Tibial artery (tissue), 4 donors: ENCODE measurements at regions not wholly inside any gene's neighbourhood (a gene's known extent, or its start where the extent isn't known, plus 50 kb on each side); places are given as distances from the start of the nearest gene placed in this dataset.
"Not testable (repeated sequence)": the region's sequence is repeated elsewhere in the genome, so short reads cannot be mapped to it uniquely, and the experiment has no call there.

Experiments
- DNase-seq, 2 donors: peaks; one replicate each; pipeline ENCODE4 v3.0.0-alpha.2; 2019
- H3K27ac ChIP-seq, 2 donors: fragments of 200-600 bp; sonication (generic) in 1 of 2; 1 replicate in 1 of 2; 2 replicates in 1 of 2; pipeline ENCODE4 v1.5.1; 2018 to 2019; ENCODE audit warnings: mild to moderate bottlenecking in 1 of 2
- H3K27me3 ChIP-seq, 2 donors: fragments of 200-600 bp; sonication (generic) in 1 of 2; one replicate each; pipeline versions ENCODE4 v1.5.1 to v1.6.0; 2016 to 2019
- H3K36me3 ChIP-seq, 3 donors: fragments of 200-600 bp; sonication (generic) in 2 of 3; one replicate each; pipeline ENCODE4 v1.5.1; 2016 to 2019; ENCODE audit warnings: mild to moderate bottlenecking in 2 of 3
- H3K4me1 ChIP-seq, 4 donors: fragments of 200-600 bp; sonication (generic) in 2 of 4; 1 replicate in 3 of 4; 2 replicates in 1 of 4; pipeline ENCODE4 v1.5.1; 2016 to 2019
- H3K4me3 ChIP-seq, 2 donors: fragments of 200-600 bp; sonication (generic) in 1 of 2; 1 replicate in 1 of 2; 2 replicates in 1 of 2; pipeline ENCODE4 v1.5.1; 2018 to 2019; ENCODE audit warnings: mild to moderate bottlenecking in 2 of 2
- H3K9me3 ChIP-seq, 3 donors: fragments of 200-600 bp; sonication (generic) in 1 of 3; one replicate each; pipeline ENCODE4 v1.5.1; 2016 to 2019
- intact Hi-C: fragments of 100-400 bp; cut with DNase I; formaldehyde crosslinking; loops from one replicate; pipeline ENCODE4 v1.15.0; 2023; ENCODE audit warnings: low total_unique reads
- TF ChIP-seq, protein P1 (sequence below), 2 experiments: fragments of 200-600 bp in 1 of 2; fragments of 450-650 bp in 1 of 2; IDR thresholded peaks; one replicate each; pipeline ENCODE4 v1.5.1; 2017 to 2019; ENCODE audit warnings: antibody characterized with exemption in 2 of 2, mild to moderate bottlenecking in 1 of 2, moderate library complexity in 1 of 2

DNA sequence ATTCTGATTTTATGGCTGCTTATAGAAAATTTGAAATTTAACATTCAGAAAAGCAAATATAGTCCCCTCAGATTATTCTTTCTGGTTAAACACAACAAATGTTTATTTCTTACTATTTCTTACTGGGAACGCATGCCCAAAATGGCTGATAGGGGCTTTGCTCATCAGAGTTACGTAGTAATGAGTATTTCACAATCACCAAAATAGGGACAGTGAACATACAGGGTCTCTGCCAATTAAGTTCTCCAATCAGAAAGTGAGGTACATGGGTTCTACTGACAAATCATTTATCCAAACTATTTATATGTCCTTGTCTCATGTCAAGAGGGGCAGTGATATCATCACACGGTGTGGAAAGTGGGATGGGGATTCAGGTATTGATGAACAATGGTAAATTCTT lies 154.5 kb downstream of the BCHE start:
- Histone ChIP-seq H3K4me3 (no peak overlapping the region), H3K9me3 (no peaks in the 10 kb centered on the region), H3K27me3 (no peaks in the 10 kb centered on the region), H3K4me1 (no peaks in the 10 kb centered on the region), H3K27ac (no peak overlapping the region), H3K36me3 (no peaks in the 10 kb centered on the region)
- no peak for DNase-seq
- TF ChIP-seq, protein P1, sequence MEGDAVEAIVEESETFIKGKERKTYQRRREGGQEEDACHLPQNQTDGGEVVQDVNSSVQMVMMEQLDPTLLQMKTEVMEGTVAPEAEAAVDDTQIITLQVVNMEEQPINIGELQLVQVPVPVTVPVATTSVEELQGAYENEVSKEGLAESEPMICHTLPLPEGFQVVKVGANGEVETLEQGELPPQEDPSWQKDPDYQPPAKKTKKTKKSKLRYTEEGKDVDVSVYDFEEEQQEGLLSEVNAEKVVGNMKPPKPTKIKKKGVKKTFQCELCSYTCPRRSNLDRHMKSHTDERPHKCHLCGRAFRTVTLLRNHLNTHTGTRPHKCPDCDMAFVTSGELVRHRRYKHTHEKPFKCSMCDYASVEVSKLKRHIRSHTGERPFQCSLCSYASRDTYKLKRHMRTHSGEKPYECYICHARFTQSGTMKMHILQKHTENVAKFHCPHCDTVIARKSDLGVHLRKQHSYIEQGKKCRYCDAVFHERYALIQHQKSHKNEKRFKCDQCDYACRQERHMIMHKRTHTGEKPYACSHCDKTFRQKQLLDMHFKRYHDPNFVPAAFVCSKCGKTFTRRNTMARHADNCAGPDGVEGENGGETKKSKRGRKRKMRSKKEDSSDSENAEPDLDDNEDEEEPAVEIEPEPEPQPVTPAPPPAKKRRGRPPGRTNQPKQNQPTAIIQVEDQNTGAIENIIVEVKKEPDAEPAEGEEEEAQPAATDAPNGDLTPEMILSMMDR (IDR thresholded peaks at IDR 0.05): no peak
- intact Hi-C loops: no loop called here

DNA sequence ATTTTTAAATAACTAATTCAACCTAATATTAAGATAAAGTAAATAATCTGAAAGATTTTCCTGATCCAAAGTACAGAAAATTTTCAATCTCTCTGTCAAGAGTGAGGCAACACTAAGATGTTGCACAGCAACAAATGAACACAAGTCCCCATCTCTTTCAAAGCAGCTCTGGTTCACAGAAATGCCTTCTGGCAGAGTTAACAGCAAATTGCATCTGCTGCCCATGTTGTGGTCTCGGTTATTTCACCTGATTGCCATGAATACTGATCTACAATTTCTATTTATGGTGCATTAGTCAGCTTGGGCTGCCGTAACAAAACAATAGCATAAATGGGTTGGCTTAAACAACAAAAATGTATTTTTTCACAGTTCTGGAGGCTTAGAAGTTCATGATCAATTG lies 167.3 kb downstream of the BCHE start:
- TF ChIP-seq, protein P1 (IDR thresholded peaks at IDR 0.05): no peak
- no peak for DNase-seq

DNA sequence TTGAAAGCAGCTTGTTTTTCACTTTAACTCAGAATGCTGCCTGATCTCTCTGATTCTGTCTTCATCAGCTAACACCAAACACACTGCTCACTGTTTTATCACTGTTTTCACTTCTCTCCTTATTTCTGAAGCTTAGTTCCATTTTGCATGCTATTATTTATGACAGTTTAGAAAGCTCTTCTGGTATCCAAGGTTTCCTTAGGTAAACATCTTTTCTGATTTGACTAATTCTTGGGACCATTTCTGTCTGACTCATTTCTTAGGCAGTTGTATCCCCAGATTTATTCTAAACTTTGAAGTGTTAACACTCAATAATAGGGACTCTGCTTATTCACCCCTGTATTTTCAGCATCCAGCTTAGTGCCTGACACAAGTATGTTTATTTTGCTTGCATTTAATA lies 167.7 kb downstream of the BCHE start:
- no peaks in the 10 kb centered on the region for H3K36me3 ChIP-seq
- no peak overlapping the region for H3K27ac ChIP-seq
- no peak for DNase-seq
- no peaks in the 10 kb centered on the region for H3K27me3 ChIP-seq
- H3K9me3 ChIP-seq: no peaks in the 10 kb centered on the region
- H3K4me1 ChIP-seq: no peaks in the 10 kb centered on the region
- intact Hi-C loops: no loop called here
- H3K4me3 ChIP-seq: no peak overlapping the region
- TF ChIP-seq, protein P1 (IDR thresholded peaks at IDR 0.05): no peak

More for the DNA sequence above, 167.3 kb downstream of the BCHE start:
- intact Hi-C loops: no loop called here
- Histone ChIP-seq H3K36me3 (no peaks in the 10 kb centered on the region), H3K9me3 (peaks cover 0 to 2% (median 0%) of the 10 kb centered on the region in 3 donors), H3K4me1 (no peaks in the 10 kb centered on the region), H3K27ac (no peak overlapping the region), H3K4me3 (no peak overlapping the region), H3K27me3 (no peaks in the 10 kb centered on the region)

- TF ChIP-seq, protein P1 (IDR thresholded peaks at IDR 0.05): no peak
- Histone ChIP-seq H3K27me3 (no peaks in the 10 kb centered on the region), H3K4me3 (no peak overlapping the region), H3K4me1 (no peaks in the 10 kb centered on the region), H3K9me3 (no peaks in the 10 kb centered on the region), H3K36me3 (no peaks in the 10 kb centered on the region), H3K27ac (no peak overlapping the region)
- intact Hi-C loops: no loop called here
- DNase-seq: no peak
Measured at GRCh38 chr3:165667676-165668075, 169.5 kb downstream of the BCHE start.

- intact Hi-C loops: no loop called here
- no peaks in the 10 kb centered on the region for H3K9me3 ChIP-seq
- H3K4me1 ChIP-seq: no peaks in the 10 kb centered on the region
- DNase-seq: no peak
- H3K36me3 ChIP-seq: no peaks in the 10 kb centered on the region
- no peaks in the 10 kb centered on the region for H3K27me3 ChIP-seq
- TF ChIP-seq, protein P1 (IDR thresholded peaks at IDR 0.05): no peak
- no peak overlapping the region for H3K27ac ChIP-seq
- no peak overlapping the region for H3K4me3 ChIP-seq
Measured at GRCh38 chr3:165658027-165658426, 179.2 kb downstream of the BCHE start.

- Histone ChIP-seq H3K36me3 (no peaks in the 10 kb centered on the region), H3K4me1 (no peaks in the 10 kb centered on the region), H3K9me3 (no peaks in the 10 kb centered on the region), H3K27me3 (no peaks in the 10 kb centered on the region), H3K4me3 (no peak overlapping the region), H3K27ac (no peak overlapping the region)
- intact Hi-C loops: no loop called here
- DNase-seq: no peak
- TF ChIP-seq, protein P1 (IDR thresholded peaks at IDR 0.05): no peak
Measured at GRCh38 chr3:165653130-165653778, 184.0 kb downstream of the BCHE start.

GRCh38 chr3:165649282-165649681 lies 187.9 kb downstream of the BCHE start:
- DNase-seq, H3K4me3 ChIP-seq, H3K27me3 ChIP-seq, intact Hi-C loops, H3K9me3 ChIP-seq, H3K27ac ChIP-seq, H3K36me3 ChIP-seq, H3K4me1 ChIP-seq: not testable (repeated sequence)
